Kidney epithelial cell (primary cell): ENCODE measurements at regions not wholly inside any gene's neighbourhood (a gene's known extent, or its start where the extent isn't known, plus 50 kb on each side); places are given as distances from the start of the nearest gene placed in this dataset.

Source experiments
- DNase-seq: peaks from one replicate; pipeline ENCODE4 v3.0.0-alpha.2; 2010; ENCODE audit warnings: low read depth
- H3K27me3 ChIP-seq: 2 replicates; pipeline ENCODE4 v1.6.0; 2011; ENCODE audit warnings: low read length; ENCODE audit not compliant: control insufficient read depth, insufficient read depth
- H3K36me3 ChIP-seq: 2 replicates; pipeline ENCODE4 v1.5.1; 2011; ENCODE audit warnings: low read length; ENCODE audit not compliant: control insufficient read depth, insufficient read depth
- H3K4me3 ChIP-seq: 2 replicates; pipeline ENCODE4 v1.5.1; 2011; ENCODE audit warnings: low read depth, mild to moderate bottlenecking, control low read depth, low read length
- CTCF ChIP-seq: IDR thresholded peaks from 2 replicates; pipeline ENCODE4 v1.5.1; 2011; ENCODE audit warnings: mild to moderate bottlenecking, moderate library complexity, low read length, control low read depth, inconsistent platforms; ENCODE audit not compliant: insufficient read depth, poor library complexity, severe bottlenecking

- Histone ChIP-seq H3K27me3 (no peaks in the 10 kb centered on the region), H3K4me3 (no peak overlapping the region), H3K36me3 (no peaks in the 10 kb centered on the region)
- no peak for DNase-seq
- no peak for TF ChIP-seq CTCF
Measured at GRCh38 chr11:38315151-38315550, 1717.1 kb upstream of the RAG2 start.

- Histone ChIP-seq H3K4me3 (no peak overlapping the region), H3K36me3 (no peaks in the 10 kb centered on the region), H3K27me3 (no peaks in the 10 kb centered on the region)
- no peak for TF ChIP-seq CTCF
- no peak for DNase-seq
Measured at GRCh38 chr11:38307455-38307854, 1709.4 kb upstream of the RAG2 start.

- Histone ChIP-seq H3K4me3 (no peak overlapping the region), H3K27me3 (no peaks in the 10 kb centered on the region), H3K36me3 (no peaks in the 10 kb centered on the region)
- no peak for DNase-seq
- TF ChIP-seq CTCF: no peak
Measured at GRCh38 chr11:38305682-38306081, 1707.6 kb upstream of the RAG2 start.

- no peak for TF ChIP-seq CTCF
- no peak for DNase-seq
- no peaks in the 10 kb centered on the region for H3K36me3 ChIP-seq
- no peak overlapping the region for H3K4me3 ChIP-seq
- no peaks in the 10 kb centered on the region for H3K27me3 ChIP-seq
Measured at GRCh38 chr11:38304926-38305325, 1706.9 kb upstream of the RAG2 start.

DNA sequence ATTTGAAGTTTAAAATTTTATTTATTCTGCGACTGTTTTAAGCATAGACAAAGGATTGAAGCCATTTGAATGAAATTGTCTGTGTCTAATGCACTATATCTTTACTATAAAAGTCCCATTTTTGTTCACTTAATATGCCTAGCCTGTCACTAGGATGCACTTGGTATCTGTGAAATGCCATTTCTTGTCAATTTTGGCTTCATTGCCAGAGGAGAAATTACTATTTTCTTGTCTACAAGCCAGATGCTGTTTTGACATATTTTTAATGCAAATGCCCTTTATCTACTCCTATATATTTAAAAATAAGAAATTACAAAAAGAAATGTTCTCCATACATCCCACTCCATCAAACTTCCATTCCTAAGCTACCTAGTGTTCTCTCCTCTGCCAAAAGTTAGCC lies 1704.5 kb upstream of the RAG2 start:
- H3K27me3 ChIP-seq: no peaks in the 10 kb centered on the region
- TF ChIP-seq CTCF: no peak
- DNase-seq: no peak
- H3K4me3 ChIP-seq: no peak overlapping the region
- no peaks in the 10 kb centered on the region for H3K36me3 ChIP-seq

GRCh38 chr11:38300570-38300969 lies 1702.5 kb upstream of the RAG2 start:
- TF ChIP-seq CTCF: no peak
- DNase-seq: no peak
- H3K27me3 ChIP-seq: no peaks in the 10 kb centered on the region
- H3K4me3 ChIP-seq: no peak overlapping the region
- no peaks in the 10 kb centered on the region for H3K36me3 ChIP-seq
